Neuronal stem cell (in vitro differentiated cells): ENCODE measurements at regions not wholly inside any gene's neighbourhood (a gene's known extent, or its start where the extent isn't known, plus 50 kb on each side); places are given as distances from the start of the nearest gene placed in this dataset.

Source experiments
- DNase-seq: peaks from one replicate; pipeline ENCODE4 v3.0.0-alpha.2; 2013; ENCODE audit warnings: low spot score
- H2AFZ ChIP-seq: one replicate; pipeline ENCODE4 v1.6.1; 2013; ENCODE audit warnings: mild to moderate bottlenecking, low read length, inconsistent platforms
- H2AK5ac ChIP-seq: 2 replicates; pipeline ENCODE4 v1.6.1; 2013; ENCODE audit warnings: low read depth, mild to moderate bottlenecking, inconsistent platforms, low read length, moderate library complexity, mixed read lengths
- H2BK120ac ChIP-seq: 2 replicates; pipeline ENCODE4 v1.6.1; 2013; ENCODE audit warnings: low read depth, mild to moderate bottlenecking, inconsistent platforms, low read length, moderate library complexity, mixed read lengths
- H2BK12ac ChIP-seq: one replicate; pipeline ENCODE4 v1.6.1; 2013; ENCODE audit warnings: low read length, inconsistent platforms
- H2BK15ac ChIP-seq: 2 replicates; pipeline ENCODE4 v1.6.1; 2013; ENCODE audit warnings: mild to moderate bottlenecking, low read length, inconsistent platforms, mixed read lengths
- H2BK5ac ChIP-seq: one replicate; pipeline ENCODE4 v1.6.1; 2013; ENCODE audit warnings: inconsistent platforms, mild to moderate bottlenecking, low read length, moderate library complexity
- H3K14ac ChIP-seq: one replicate; pipeline ENCODE4 v1.6.1; 2013; ENCODE audit warnings: low read length, inconsistent platforms
- H3K18ac ChIP-seq: 2 replicates; pipeline ENCODE4 v1.6.1; 2013; ENCODE audit warnings: low read length, inconsistent platforms
- H3K23ac ChIP-seq: 2 replicates; pipeline ENCODE4 v1.6.1; 2013; ENCODE audit warnings: low read depth, mild to moderate bottlenecking, mixed read lengths, low read length, inconsistent platforms; ENCODE audit not compliant: poor library complexity
- H3K27ac ChIP-seq: replicated peaks from 3 replicates; pipeline ENCODE4 v1.5.1; 2013; ENCODE audit warnings: low read length, inconsistent platforms
- H3K27me3 ChIP-seq, 3 experiments: 2 replicates each; pipeline ENCODE4 v1.6.1; 2013; ENCODE audit warnings: low read length in 3 of 3, mild to moderate bottlenecking in 2 of 3, inconsistent platforms in 1 of 3, low read depth in 1 of 3, mixed read lengths in 1 of 3, moderate library complexity in 1 of 3; ENCODE audit not compliant: control insufficient read depth in 3 of 3, insufficient read depth in 3 of 3
- H3K36me3 ChIP-seq, 2 donors: replicated peaks in 1 of 2; 2 replicates each; pipeline ENCODE4 v1.6.1; 2013; ENCODE audit warnings: low read length in 2 of 2; ENCODE audit not compliant: control insufficient read depth in 2 of 2, insufficient read depth in 2 of 2
- H3K4ac ChIP-seq: 2 replicates; pipeline ENCODE4 v1.6.1; 2013; ENCODE audit warnings: inconsistent platforms, mild to moderate bottlenecking, low read length, moderate library complexity
- H3K4me1 ChIP-seq, 2 donors: 1 replicate in 1 of 2; 2 replicates in 1 of 2; pipeline ENCODE4 v1.6.1; 2013; ENCODE audit warnings: low read length in 2 of 2, low read depth in 1 of 2; ENCODE audit not compliant: control insufficient read depth in 2 of 2, insufficient read depth in 1 of 2
- H3K4me2 ChIP-seq: one replicate; pipeline ENCODE4 v1.6.1; 2013; ENCODE audit warnings: mild to moderate bottlenecking, low read length, inconsistent platforms; ENCODE audit not compliant: insufficient read depth, poor library complexity, severe bottlenecking
- H3K4me3 ChIP-seq, 2 donors: 2 replicates each; pipeline ENCODE4 v1.5.1; 2013; ENCODE audit warnings: low read length in 2 of 2, mild to moderate bottlenecking in 2 of 2, inconsistent platforms in 1 of 2, moderate library complexity in 1 of 2
- H3K79me1 ChIP-seq: one replicate; pipeline ENCODE4 v1.6.1; 2013; ENCODE audit warnings: low read depth, mild to moderate bottlenecking, inconsistent platforms, low read length, moderate library complexity
- H3K9ac ChIP-seq: one replicate; pipeline ENCODE4 v1.6.1; 2013; ENCODE audit warnings: mild to moderate bottlenecking, low read depth, low read length, inconsistent platforms; ENCODE audit not compliant: poor library complexity
- H3K9me3 ChIP-seq, 2 donors: replicated peaks in 1 of 2; 2 replicates each; pipeline versions ENCODE3 to v1.6.1; 2013; ENCODE audit warnings: low read length in 2 of 2, mild to moderate bottlenecking in 2 of 2, inconsistent platforms in 1 of 2, low read depth in 1 of 2, mixed read lengths in 1 of 2, moderate library complexity in 1 of 2; ENCODE audit not compliant: control insufficient read depth in 2 of 2, insufficient read depth in 1 of 2
- H4K8ac ChIP-seq: one replicate; pipeline ENCODE4 v1.6.1; 2013; ENCODE audit warnings: low read depth, mild to moderate bottlenecking, inconsistent platforms, low read length, moderate library complexity
- H4K91ac ChIP-seq: one replicate; pipeline ENCODE4 v1.6.1; 2013; ENCODE audit warnings: low read length, low read depth, mild to moderate bottlenecking, inconsistent platforms; ENCODE audit not compliant: poor library complexity
- WGBS, 2 donors: extraction: QIAGEN DNeasy Blood & Tissue Kit; methylation state at CpG; one replicate each; pipeline ENCODE4 v1.1.7; 2013; ENCODE audit warnings: missing lambda C conversion rate in 2 of 2, mixed read lengths in 1 of 2; ENCODE audit not compliant: insufficient read length in 2 of 2, insufficient replicate concordance in 1 of 2; ENCODE audit errors: extremely low coverage in 2 of 2; 5-methylcytosine and 5-hydroxymethylcytosine counted together

- DNase-seq, result no peak
- Histone ChIP-seq H3K79me1 (no peaks in the 10 kb centered on the region), H3K4me3 (no peak overlapping the region), H3K36me3 (no peaks in the 10 kb centered on the region), H3K14ac (no peak overlapping the region), H3K27ac (peak overlapping the region; percentile 41), H3K9me3 (no peaks in the 10 kb centered on the region), H2BK5ac (no peak overlapping the region), H4K8ac (no peak overlapping the region), H3K4me2 (peak overlapping the region; percentile 26), H3K9ac (no peak overlapping the region), H3K4ac (no peak overlapping the region), H2AFZ (peak overlapping the region; percentile 64), H2BK15ac (no peak overlapping the region), H3K23ac (no peak overlapping the region), H2BK12ac (no peak overlapping the region), H3K27me3 (no peaks in the 10 kb centered on the region), H2BK120ac (no peak overlapping the region), H2AK5ac (no peak overlapping the region), H4K91ac (no peak overlapping the region), H3K18ac (peak overlapping the region; percentile 76), H3K4me1 (peaks cover 29 to 34% of the 10 kb centered on the region in 2 donors)
- WGBS, 2 donors, result no CpG with 5 or more reads among the region's 12 CpGs
These were observed 157.7 kb downstream of the TOMM20 start for GRCh38 chr1:234970731-234971476.

GRCh38 chr1:234970401-234970730 lies 158.3 kb downstream of the TOMM20 start:
- Histone ChIP-seq H3K4me3 (no peak overlapping the region), H3K27me3 (no peaks in the 10 kb centered on the region), H4K91ac (no peak overlapping the region), H3K9me3 (no peaks in the 10 kb centered on the region), H2BK12ac (no peak overlapping the region), H3K14ac (no peak overlapping the region), H3K27ac (peak overlapping the region; percentile 34), H3K9ac (no peak overlapping the region), H2AFZ (no peak overlapping the region), H3K4me1 (peaks cover 28 to 32% of the 10 kb centered on the region in 2 donors), H3K4ac (no peak overlapping the region), H3K79me1 (no peaks in the 10 kb centered on the region), H3K4me2 (peak overlapping the region; percentile 34), H4K8ac (no peak overlapping the region), H3K36me3 (no peaks in the 10 kb centered on the region), H2BK5ac (no peak overlapping the region), H2AK5ac (no peak overlapping the region), H2BK120ac (peak overlapping the region; percentile 16), H3K23ac (no peak overlapping the region), H2BK15ac (no peak overlapping the region), H3K18ac (peak overlapping the region; percentile 30)
- no peak for DNase-seq
- WGBS, 2 donors, result no CpG with 5 or more reads among the region's 4 CpGs

GRCh38 chr1:234969581-234970400 lies 158.8 kb downstream of the TOMM20 start:
- no peak overlapping the region for H4K8ac ChIP-seq
- no peaks in the 10 kb centered on the region for H3K36me3 ChIP-seq
- H3K4me1 ChIP-seq, result peaks cover 26% of the 10 kb centered on the region in 2 donors
- no peak overlapping the region for H3K14ac ChIP-seq
- peak overlapping the region; percentile 16 for H2BK120ac ChIP-seq
- no peak overlapping the region for H2AFZ ChIP-seq
- H3K9ac ChIP-seq, result no peak overlapping the region
- H3K4ac ChIP-seq, result no peak overlapping the region
- H2BK15ac ChIP-seq, result peak overlapping the region; percentile 53
- no peak overlapping the region for H2AK5ac ChIP-seq
- peak overlapping the region; percentile 44 for H3K4me2 ChIP-seq
- H3K27me3 ChIP-seq, result no peaks in the 10 kb centered on the region
- H3K27ac ChIP-seq, result peak overlapping the region; percentile 25
- no peak overlapping the region for H4K91ac ChIP-seq
- no peak overlapping the region for H3K23ac ChIP-seq
- DNase-seq, result no peak
- H3K9me3 ChIP-seq, result no peaks in the 10 kb centered on the region
- peak overlapping the region; percentile 69 for H3K18ac ChIP-seq
- no peak overlapping the region for H2BK12ac ChIP-seq
- H2BK5ac ChIP-seq, result no peak overlapping the region
- no peaks in the 10 kb centered on the region for H3K79me1 ChIP-seq
- H3K4me3 ChIP-seq, result no peak overlapping the region
- WGBS, 2 donors, result no CpG with 5 or more reads among the region's 37 CpGs

- H2AFZ ChIP-seq, result no peak overlapping the region
- no peak overlapping the region for H2BK120ac ChIP-seq
- H2BK5ac ChIP-seq, result no peak overlapping the region
- H3K4me2 ChIP-seq, result no peak overlapping the region
- H3K9me3 ChIP-seq, result no peaks in the 10 kb centered on the region
- no peak overlapping the region for H3K9ac ChIP-seq
- H3K4me1 ChIP-seq, result peaks cover 19 to 26% of the 10 kb centered on the region in 2 donors
- H3K14ac ChIP-seq, result no peak overlapping the region
- no peaks in the 10 kb centered on the region for H3K79me1 ChIP-seq
- no peaks in the 10 kb centered on the region for H3K27me3 ChIP-seq
- no peaks in the 10 kb centered on the region for H3K36me3 ChIP-seq
- no peak overlapping the region for H3K4me3 ChIP-seq
- no CpG with 5 or more reads among the region's 4 CpGs for WGBS, 2 donors
- H2AK5ac ChIP-seq, result no peak overlapping the region
- no peak for DNase-seq
- H3K18ac ChIP-seq, result no peak overlapping the region
- H3K27ac ChIP-seq, result no peak overlapping the region
- no peak overlapping the region for H3K4ac ChIP-seq
- no peak overlapping the region for H3K23ac ChIP-seq
- H4K91ac ChIP-seq, result no peak overlapping the region
- no peak overlapping the region for H2BK15ac ChIP-seq
- no peak overlapping the region for H2BK12ac ChIP-seq
- H4K8ac ChIP-seq, result no peak overlapping the region
These were observed 159.6 kb downstream of the TOMM20 start for GRCh38 chr1:234969011-234969441.
